DOHH2 (cell line): ENCODE measurements at regions not wholly inside any gene's neighbourhood (a gene's known extent, or its start where the extent isn't known, plus 50 kb on each side); places are given as distances from the start of the nearest gene placed in this dataset.

ENCODE experiments used
- H3F3A ChIP-seq: fragments of 200-600 bp; sonication (generic), shearing (Covaris generic); 2 replicates; pipeline ENCODE4 v1.6.0; 2016; ENCODE audit warnings: antibody characterized with exemption, mild to moderate bottlenecking; ENCODE audit not compliant: control insufficient read depth, insufficient read depth
- H3K27ac ChIP-seq: fragments of 200-600 bp; sonication (generic); 2 replicates; pipeline ENCODE4 v1.5.1; 2014; ENCODE audit warnings: low read depth, mild to moderate bottlenecking, low read length, moderate library complexity
- H3K27me3 ChIP-seq: fragments of 200-600 bp; sonication (generic); 2 replicates; pipeline ENCODE4 v1.6.1; 2014; ENCODE audit warnings: mild to moderate bottlenecking, low read length, mixed read lengths; ENCODE audit not compliant: control insufficient read depth
- H3K36me3 ChIP-seq: fragments of 200-600 bp; sonication (generic); 2 replicates; pipeline ENCODE4 v1.6.1; 2014; ENCODE audit warnings: mild to moderate bottlenecking, low read length, moderate library complexity, mixed read lengths; ENCODE audit not compliant: control insufficient read depth
- H3K4me1 ChIP-seq: fragments of 200-600 bp; sonication (generic); 2 replicates; pipeline ENCODE4 v1.6.1; 2014; ENCODE audit warnings: mild to moderate bottlenecking, low read length, mixed read lengths; ENCODE audit not compliant: control insufficient read depth
- H3K4me2 ChIP-seq: fragments of 200-600 bp; sonication (generic); 2 replicates; pipeline ENCODE4 v1.6.0; 2014; ENCODE audit warnings: mild to moderate bottlenecking, low read length, moderate library complexity
- H3K4me3 ChIP-seq: fragments of 200-600 bp; sonication (generic); 2 replicates; pipeline ENCODE4 v1.5.1; 2014; ENCODE audit warnings: mild to moderate bottlenecking, low read length, mixed read lengths
- H3K79me2 ChIP-seq: fragments of 200-600 bp; sonication (generic); 2 replicates; pipeline ENCODE4 v1.6.1; 2014; ENCODE audit warnings: mild to moderate bottlenecking, low read length, mixed read lengths; ENCODE audit not compliant: control insufficient read depth
- H3K9me2 ChIP-seq: fragments of 200-600 bp; sonication (generic); replicated peaks from 2 replicates; pipeline ENCODE4 v1.6.1; 2014; ENCODE audit warnings: mild to moderate bottlenecking, low read length, mixed read lengths; ENCODE audit not compliant: control insufficient read depth
- H3K9me3 ChIP-seq: fragments of 200-600 bp; sonication (generic); 2 replicates; pipeline ENCODE4 v1.6.1; 2014; ENCODE audit warnings: antibody characterized with exemption, low read length, mixed read lengths; ENCODE audit not compliant: control insufficient read depth, insufficient read depth
- H4K20me1 ChIP-seq: fragments of 200-600 bp; sonication (generic); 2 replicates; pipeline ENCODE4 v1.6.0; 2014; ENCODE audit warnings: low read depth, mild to moderate bottlenecking, antibody characterized with exemption, low read length, moderate library complexity; ENCODE audit not compliant: control insufficient read depth, insufficient read depth
- EZH2phosphoT487 ChIP-seq: fragments of 200-600 bp; sonication (generic); IDR thresholded peaks from 2 replicates; pipeline ENCODE4 v1.6.1; 2017; ENCODE audit warnings: borderline replicate concordance, mild to moderate bottlenecking, antibody characterized with exemption, low read length, moderate library complexity, mixed read lengths
- TF ChIP-seq, protein P1 (sequence below): fragments of 200-600 bp; sonication (generic); IDR thresholded peaks from one replicate; pipeline ENCODE4 v1.5.1; 2014; ENCODE audit warnings: antibody characterized with exemption, mild to moderate bottlenecking, low read depth, low read length; ENCODE audit not compliant: poor library complexity, severe bottlenecking

DNA sequence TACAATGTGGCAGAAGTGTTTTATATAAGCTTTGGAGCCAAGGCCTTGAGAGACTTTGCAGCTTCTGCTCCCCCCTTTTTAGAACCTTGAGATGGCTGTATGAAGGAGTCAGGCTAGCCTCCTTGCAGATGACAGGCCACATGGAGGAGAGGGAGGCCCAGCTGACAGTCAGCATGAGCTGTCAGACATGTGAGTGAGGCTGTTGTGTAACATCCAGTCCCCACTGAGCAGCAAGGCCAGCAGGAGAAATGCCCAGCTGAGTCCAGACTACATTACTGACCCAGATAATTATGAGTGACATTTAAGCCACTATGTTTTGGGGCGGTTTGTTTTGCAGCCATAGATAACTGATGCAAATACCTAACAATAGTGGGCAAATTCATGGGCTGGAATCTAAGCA is 515.3 kb upstream of the ARX start:
- H3K4me3 ChIP-seq = no peak overlapping the region
- H3K79me2 ChIP-seq = no peaks in the 10 kb centered on the region
- no peak overlapping the region for H3K4me2 ChIP-seq
- H3K27me3 ChIP-seq = no peaks in the 10 kb centered on the region
- TF ChIP-seq, protein P1, sequence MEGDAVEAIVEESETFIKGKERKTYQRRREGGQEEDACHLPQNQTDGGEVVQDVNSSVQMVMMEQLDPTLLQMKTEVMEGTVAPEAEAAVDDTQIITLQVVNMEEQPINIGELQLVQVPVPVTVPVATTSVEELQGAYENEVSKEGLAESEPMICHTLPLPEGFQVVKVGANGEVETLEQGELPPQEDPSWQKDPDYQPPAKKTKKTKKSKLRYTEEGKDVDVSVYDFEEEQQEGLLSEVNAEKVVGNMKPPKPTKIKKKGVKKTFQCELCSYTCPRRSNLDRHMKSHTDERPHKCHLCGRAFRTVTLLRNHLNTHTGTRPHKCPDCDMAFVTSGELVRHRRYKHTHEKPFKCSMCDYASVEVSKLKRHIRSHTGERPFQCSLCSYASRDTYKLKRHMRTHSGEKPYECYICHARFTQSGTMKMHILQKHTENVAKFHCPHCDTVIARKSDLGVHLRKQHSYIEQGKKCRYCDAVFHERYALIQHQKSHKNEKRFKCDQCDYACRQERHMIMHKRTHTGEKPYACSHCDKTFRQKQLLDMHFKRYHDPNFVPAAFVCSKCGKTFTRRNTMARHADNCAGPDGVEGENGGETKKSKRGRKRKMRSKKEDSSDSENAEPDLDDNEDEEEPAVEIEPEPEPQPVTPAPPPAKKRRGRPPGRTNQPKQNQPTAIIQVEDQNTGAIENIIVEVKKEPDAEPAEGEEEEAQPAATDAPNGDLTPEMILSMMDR = no peak
- TF ChIP-seq EZH2phosphoT487 = no peak
- no peaks in the 10 kb centered on the region for H3K36me3 ChIP-seq
- H3K9me2 ChIP-seq = no peaks in the 10 kb centered on the region
- H4K20me1 ChIP-seq = no peaks in the 10 kb centered on the region
- H3F3A ChIP-seq = no peaks in the 10 kb centered on the region
- no peak overlapping the region for H3K27ac ChIP-seq
- H3K9me3 ChIP-seq = no peaks in the 10 kb centered on the region
- no peaks in the 10 kb centered on the region for H3K4me1 ChIP-seq

DNA sequence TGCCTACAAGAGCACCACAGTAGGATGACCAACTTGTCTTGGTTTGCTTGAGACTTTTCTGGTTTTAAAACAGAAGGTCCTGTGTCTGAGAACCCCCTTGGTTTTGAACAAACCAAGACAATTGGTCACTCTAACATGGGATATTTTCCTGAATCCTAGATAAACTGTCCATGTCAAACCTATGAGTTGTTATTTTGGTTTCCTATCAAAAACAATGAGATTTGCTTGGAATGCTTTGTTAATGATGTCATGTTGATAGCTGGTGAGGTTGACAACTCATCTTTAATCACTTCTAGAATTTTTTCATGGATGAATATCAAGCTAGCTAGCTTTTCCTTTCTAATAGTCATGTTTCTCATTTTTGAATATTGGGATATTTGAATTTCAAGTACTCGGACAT is 518.3 kb upstream of the ARX start:
- no peak overlapping the region for H3K4me2 ChIP-seq
- H3K4me1 ChIP-seq = no peaks in the 10 kb centered on the region
- H3K9me3 ChIP-seq = no peaks in the 10 kb centered on the region
- H3K4me3 ChIP-seq = no peak overlapping the region
- no peaks in the 10 kb centered on the region for H3K36me3 ChIP-seq
- no peak overlapping the region for H3K27ac ChIP-seq
- no peaks in the 10 kb centered on the region for H3K27me3 ChIP-seq
- H4K20me1 ChIP-seq = no peaks in the 10 kb centered on the region
- H3F3A ChIP-seq = no peaks in the 10 kb centered on the region
- no peak for TF ChIP-seq EZH2phosphoT487
- TF ChIP-seq, protein P1 = no peak
- no peaks in the 10 kb centered on the region for H3K79me2 ChIP-seq
- H3K9me2 ChIP-seq = no peaks in the 10 kb centered on the region

DNA sequence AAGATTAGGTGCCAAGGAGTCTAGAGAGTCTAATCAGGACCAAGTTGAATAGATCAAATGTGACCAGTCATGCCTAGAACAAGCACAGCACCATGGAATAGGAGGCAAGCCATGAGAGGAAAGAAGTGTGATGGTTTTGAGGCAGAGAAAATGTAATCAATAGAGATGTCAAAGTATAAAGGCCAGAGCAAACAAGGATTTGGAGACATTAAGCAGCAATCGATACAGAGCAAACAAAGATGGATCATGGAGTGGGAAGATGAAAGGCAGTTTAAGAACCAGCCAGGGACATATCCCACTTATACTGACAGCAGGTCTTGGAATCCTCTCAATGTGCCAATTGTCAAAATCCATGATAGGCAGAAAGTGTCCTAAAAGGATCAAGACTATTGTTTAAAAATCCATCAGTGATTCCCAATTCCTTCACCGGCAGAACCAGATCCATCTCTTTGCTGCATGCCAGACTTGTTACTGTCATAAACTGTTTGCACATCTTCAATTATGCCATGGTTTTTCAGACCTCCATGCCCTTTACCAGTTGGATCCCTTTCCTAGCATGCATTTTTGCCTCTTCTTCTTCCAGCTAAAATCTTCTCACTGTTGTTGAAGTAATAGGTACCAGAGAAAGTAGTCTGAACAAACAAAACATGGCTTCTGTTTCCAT is 520.7 kb upstream of the ARX start:
- TF ChIP-seq, protein P1 = no peak
- no peak for TF ChIP-seq EZH2phosphoT487
- no peaks in the 10 kb centered on the region for H3K27me3 ChIP-seq
- H4K20me1 ChIP-seq = no peaks in the 10 kb centered on the region
- H3K36me3 ChIP-seq = no peaks in the 10 kb centered on the region
- H3F3A ChIP-seq = no peaks in the 10 kb centered on the region
- H3K79me2 ChIP-seq = no peaks in the 10 kb centered on the region
- H3K4me2 ChIP-seq = no peak overlapping the region
- H3K27ac ChIP-seq = no peak overlapping the region
- no peaks in the 10 kb centered on the region for H3K9me2 ChIP-seq
- H3K4me1 ChIP-seq = no peaks in the 10 kb centered on the region
- no peaks in the 10 kb centered on the region for H3K9me3 ChIP-seq
- no peak overlapping the region for H3K4me3 ChIP-seq
